AML-193 (cell line): ENCODE measurements at regions not wholly inside any gene's neighbourhood (a gene's known extent, or its start where the extent isn't known, plus 50 kb on each side); places are given as distances from the start of the nearest gene placed in this dataset.
"Not testable (repeated sequence)": the region's sequence is repeated elsewhere in the genome, so short reads cannot be mapped to it uniquely, and the experiment has no call there.

Experiments used
- DNase-seq, 2 experiments: peaks; one replicate each; lab custom pipeline; 2025; lab: John Stamatoyannopoulos, UW

DNA sequence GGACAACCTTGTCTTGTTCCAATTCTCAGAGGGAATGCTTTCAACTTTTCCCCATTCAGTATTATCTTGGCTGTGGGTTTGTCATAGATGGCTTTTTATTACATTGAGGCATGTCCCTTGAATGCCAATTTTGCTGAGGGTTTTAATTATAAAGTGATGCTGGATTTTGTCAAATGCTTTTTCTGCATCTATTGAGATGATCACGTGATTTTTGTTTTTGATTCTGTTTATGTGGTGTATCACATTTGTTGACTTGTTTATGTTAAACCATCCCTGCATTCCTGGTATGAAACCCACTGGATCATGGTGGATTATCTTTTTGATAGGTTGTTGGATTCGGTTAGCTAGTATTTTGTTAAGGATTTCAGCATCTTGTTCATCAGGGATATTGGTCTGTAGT, 885.6 kb upstream of the SLC39A10 start:
- DNase-seq, result not testable (repeated sequence)

DNA sequence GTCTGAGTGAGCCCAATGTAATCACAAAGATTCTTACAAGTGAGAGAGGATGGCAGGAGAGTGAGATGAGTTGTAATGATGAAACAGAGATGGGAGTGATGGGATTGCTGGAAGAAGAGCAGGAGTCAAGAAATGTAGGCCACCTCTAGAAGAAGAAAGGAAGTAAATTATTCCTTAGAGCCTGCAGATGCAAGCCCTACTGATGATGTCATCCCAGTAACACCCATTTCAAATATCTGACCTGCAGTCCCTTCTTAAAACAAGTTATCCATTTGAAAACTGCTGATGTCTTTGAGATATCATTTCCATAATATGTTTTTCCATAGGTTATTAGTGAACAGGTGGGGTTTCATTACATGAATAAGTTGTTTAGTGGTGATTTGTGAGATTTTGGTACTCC, 888.0 kb upstream of the SLC39A10 start:
- DNase-seq, result no peak

DNA sequence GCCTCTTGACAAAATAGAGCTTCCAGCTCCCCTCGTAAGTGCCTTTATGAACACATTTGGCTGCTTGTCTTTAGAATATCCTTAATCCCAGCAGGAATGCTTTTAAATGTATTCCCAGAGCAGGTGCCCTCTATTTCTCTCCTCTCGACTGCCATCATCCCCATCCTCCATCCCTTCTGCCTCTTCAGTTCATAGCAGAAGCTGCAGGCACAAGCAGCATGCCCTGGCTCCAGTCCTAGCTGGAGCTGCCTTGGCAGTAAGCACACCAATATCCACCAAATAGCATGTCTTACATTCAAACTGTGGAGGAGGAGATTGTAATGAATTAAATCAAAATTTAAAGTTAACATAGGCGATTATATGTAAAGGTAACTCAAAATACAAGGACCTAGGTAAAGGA, 891.3 kb upstream of the SLC39A10 start:
- no peak for DNase-seq

DNA sequence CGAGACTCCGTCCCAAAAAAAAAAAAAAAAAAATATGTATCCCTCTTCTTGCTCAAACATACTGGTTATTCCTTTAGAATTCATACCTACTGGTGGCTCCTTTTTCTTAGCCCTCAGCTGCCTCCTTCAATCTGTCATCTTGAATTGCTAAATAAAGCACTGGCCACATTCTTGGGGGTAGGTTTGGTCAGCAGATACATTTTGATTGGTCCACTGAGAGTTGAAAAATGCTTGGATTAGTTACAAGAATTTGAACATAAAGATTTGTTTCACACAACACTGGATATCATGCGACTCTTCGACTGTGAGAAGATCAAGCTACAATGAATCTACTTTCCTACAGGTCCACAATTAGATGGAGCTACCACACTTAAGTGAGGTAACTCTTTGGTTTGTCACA, 906.1 kb upstream of the SLC39A10 start:
- DNase-seq, result no peak

DNA sequence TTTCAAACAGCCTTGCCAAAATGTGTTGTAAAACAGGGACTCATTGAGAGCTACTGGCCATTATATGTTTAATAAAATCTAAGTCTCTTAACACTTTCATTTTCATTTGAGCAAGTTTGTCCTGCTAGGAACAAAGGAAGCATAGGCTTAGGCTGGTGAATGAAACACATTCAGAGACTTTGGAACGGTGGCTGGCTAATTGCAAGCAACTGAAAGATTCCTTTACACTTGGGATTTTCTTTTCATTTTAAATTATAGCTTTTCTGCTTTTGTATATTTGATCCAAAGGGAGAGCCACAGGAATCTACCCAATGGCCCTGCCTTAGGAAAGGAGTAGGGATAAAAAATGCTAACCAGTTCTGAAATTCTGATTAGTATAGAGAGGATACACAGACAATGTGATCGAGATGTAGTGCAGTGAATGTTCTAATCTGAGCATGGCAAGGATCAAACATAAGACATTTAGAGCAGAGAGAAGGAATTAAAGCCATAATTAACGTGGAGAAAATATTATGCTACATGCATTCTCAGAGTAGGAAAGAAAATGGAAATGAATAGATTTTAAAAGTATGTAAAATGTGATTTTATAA, 911.4 kb upstream of the SLC39A10 start:
- no peak for DNase-seq

DNA sequence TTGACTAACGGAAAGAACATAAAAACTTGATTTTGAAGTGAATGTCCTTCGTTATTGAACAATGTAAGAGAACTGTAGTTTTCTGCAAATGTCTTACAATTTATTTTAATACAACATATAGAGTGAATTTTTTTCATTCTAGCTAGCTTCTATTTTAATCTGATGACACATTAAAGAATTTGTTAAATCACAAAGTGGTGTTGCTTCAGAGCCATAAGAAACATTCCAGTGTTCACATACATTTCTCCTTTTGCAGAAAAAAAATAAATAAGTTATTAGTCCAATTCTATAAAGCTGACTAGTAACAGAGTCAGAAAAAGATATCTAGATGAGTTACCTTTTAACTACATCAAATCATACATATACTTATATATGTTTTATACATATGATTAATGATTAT, 914.3 kb upstream of the SLC39A10 start:
- DNase-seq, result no peak

DNA sequence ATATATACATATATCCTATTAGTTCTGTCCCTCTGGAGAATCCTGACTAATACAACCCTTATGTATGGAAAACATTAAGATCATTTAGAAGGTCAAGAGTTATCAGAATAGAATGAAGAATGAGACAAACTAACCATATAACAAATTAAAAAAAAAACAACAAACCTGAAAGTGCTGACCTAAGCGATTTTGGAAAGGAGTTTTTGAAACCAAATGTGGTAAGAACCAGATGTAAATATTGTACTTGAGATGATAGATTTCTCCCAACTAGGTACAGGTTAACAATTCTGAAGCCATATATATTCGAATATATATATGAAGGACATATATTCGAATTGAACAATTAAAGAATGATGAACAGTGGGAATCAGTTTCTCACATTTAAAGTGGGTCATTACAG, 917.8 kb upstream of the SLC39A10 start:
- no peak for DNase-seq

DNA sequence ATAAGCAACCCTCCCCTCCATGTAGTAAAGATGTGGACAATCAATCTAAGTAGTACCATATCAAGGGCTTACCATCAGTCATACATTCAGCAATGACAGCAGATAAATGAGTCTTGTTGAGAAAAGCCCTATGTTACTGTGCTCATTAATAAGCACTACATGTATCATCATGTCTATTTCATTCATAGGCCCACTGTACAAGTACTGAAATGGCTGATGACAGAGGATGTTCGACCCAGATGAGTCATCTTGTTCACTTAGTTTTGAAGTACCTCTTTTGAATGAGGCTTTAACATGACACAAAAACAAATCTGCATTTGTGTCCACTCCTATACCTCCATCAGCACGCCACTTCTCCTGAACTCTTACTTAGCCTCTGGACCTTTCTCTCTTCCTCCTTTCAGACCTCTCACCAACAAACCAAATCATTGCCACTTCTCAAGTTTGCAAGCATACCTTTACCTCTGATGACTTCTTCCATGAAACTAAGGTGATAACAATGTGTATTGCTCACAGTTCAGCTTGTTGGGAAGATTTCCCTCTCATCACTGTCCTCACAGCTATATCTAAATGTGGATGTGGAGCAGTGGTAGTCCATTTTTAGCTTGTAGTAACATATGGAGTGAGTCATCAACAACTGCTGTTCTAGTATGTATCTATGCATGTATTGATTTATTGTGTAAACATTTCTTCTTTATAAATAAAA, 921.0 kb upstream of the SLC39A10 start:
- DNase-seq, result no peak

DNA sequence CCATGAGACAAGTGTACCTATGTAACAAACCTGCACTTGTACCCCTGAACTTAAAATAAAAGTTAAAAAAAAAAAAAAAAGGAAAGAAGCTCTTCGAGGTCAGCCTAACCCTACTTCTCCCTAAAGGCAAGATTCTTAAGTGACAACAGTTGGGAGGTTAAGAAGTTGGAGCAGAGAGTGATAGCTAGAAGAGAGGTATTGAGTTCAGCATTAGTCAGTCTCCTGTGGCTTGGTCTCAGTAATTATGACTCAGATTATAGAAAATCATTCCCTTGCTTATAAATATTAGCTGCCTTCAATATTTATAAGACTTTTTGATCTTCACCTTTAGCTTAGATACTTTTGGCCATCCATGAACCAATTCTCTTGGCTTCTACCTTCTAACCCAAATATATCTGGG, 926.8 kb upstream of the SLC39A10 start:
- DNase-seq, result no peak

DNA sequence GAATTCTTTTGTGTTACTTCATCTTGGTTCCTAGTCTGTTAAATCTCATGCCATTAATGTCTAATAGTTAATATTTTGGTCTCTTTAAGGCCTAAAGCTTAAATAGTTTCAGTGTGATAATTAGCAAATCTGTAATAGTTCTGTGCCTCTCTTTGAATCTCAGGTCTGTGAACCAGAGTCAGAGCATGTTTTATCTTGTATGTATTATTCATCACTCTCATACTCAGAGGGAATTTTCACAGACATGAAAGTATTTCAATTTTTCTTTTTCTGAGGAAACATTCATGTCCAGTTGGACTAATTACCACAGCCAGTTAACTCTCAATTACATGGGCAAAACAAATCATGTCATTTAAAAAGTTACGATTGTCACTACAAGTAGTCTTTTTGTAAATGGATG, 931.9 kb upstream of the SLC39A10 start:
- DNase-seq, result no peak

DNA sequence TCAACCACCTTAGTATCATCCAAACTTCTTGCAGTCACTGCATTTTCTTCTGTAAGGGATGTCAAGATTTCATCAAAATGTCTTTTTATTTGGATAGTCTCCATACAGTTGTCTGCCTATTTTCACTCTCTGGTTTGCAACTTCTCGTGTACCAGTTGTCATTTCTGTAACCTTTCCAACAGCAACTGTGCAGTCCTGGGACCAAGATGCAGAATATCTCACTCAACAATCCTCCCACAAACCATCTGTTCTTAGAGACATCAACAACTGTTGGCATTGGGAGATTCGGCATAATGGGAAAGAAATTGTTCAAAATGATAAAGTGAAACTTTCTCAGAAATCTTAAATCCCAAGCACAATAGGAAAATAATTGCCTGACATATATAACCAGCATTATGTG, 933.6 kb upstream of the SLC39A10 start:
- no peak for DNase-seq

DNA sequence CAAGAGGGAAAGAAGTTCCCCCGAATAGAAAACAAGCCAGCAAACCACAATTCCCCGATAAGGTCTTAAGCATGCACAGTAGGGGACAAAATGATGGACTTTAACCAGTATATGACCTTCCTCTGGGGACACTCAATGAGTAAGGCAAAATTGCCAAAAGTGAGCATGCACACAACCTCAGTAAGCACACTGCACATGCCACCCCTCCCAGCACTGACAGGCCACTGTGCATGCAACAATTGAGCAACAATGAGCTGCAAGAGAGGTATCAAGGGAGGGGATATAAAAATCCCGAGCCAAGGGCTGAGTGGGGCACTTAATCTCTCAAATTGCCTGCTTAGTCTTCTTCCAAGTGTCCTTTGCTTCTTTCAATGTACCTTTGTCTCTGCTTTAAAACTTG, 935.8 kb upstream of the SLC39A10 start:
- no peak for DNase-seq

DNA sequence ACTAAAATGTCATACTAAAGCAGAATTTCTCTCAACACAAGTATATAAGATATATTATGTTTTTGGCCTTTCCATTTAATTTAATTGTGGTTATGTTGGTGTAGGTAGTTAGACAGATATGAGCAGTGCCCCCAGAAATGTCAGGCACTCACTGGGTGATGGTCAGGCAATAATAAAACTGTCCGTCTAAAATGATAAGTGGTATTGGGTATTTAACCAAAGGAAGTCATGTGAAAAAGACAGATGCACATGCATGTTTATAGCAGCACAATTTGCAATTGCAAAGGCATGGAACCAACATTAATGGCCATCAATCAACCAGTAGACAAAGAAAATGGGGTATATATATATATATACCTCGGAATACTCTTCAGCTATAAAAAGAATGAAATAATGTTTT, 936.6 kb upstream of the SLC39A10 start:
- DNase-seq, result no peak

DNA sequence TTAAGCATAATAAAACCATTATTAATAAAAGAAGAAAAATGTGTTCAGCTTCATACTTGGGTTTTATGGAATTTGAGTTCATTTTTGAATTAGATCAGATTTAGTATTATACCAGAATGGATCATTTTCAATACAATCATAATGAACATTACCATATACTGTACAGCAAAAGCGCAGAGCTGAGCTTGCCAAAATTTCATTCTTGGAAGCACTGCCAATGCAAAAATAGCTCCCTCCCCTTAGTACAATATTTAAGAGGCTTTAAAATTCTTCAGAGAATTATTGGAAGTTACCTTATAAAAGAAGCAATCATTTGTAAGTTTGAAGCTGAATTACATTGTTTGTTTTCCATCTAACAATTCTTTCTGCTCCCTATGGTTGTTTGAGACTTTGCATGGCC, 938.1 kb upstream of the SLC39A10 start:
- no peak for DNase-seq

DNA sequence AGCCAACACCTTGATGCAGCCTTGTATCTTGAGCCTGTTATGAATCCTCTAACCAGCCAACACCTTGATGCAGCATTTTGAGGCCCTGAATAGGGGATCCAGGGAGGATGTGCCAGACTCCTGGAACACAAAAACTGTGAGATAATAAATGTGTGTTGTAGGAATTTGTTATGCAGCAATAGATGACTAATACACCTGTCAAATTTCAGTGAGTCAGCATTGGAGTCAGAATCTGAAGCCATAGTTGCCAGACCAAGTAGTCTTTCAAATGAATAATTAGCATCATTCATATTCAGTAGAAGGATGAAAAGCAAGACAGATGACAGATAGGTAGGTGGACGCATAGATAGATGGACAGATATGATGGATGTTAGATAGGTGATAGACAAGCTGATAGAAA, 942.5 kb upstream of the SLC39A10 start:
- DNase-seq, result no peak

DNA sequence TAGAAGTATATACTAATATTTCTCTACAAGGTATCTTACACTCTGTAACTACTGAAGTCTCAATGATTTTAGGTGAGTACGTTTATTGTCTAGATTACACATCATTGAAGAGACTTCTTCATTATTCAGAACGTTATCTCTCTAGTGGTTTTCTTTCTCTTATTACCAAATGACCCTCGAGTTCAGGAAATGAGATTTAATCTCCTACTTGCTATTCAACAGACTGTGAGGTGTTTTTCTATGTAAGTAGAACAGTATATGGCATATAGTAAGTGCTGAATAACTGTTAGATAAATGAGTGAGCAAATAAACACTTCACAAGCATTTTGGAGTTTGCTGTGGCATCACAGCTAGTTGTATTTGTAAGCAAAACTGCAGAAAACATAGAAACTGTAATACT, 947.2 kb upstream of the SLC39A10 start:
- no peak for DNase-seq

DNA sequence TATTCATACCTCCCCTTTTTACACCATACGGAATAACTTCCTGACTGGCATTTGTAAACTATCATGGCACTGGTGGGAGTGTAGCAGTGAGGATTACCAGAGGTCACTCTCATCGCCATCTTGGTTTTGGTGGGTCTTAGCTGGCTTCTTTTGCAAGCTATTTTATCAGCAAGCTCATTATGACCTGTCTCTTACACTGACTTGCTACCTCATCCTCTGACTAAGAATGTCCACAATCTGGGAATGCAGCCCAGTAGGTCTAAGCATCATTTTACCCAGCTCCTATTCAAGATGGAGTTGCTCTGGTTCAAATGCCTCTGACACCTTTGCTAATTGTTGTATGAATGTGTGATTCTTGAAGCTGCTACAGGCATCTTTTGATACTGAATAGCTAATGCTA, 950.8 kb upstream of the SLC39A10 start:
- no peak for DNase-seq

DNA sequence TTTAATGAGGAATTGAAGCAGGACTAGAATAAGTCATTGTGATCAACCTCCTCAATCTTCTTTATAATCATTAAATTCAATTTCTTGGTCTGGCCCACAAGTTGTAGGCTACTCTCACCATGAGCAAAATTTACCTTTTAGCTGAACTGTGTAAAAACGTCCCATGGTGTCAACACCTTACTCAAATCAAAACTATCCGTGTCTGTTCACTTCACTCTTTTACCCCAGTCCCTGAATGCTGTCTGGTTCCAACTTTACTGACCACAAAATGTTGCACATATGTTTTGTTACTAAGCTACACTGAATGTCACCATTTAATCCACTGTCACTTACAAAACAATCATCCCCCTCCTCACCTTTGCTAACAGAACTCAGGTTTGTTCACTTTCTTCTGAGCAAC, 951.6 kb upstream of the SLC39A10 start:
- DNase-seq, result no peak

DNA sequence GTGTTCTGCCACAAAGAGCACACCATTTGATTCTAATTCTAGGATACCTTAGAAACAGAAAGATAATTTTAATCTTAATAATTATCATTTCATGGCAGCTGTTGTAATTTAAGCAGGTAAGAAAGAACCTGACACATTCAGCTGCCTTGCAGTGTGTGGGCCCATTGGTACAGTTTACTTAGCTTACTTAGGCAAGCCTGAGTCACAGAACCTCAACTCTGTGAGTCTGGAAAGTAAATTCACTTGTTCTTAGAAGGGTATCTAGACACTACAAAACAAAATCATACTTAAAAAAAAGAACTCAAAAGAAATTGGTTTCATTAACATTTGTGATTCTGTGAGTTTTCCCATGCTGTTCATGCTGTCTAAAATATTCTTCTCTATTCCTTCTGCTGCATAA, 956.3 kb upstream of the SLC39A10 start:
- no peak for DNase-seq

DNA sequence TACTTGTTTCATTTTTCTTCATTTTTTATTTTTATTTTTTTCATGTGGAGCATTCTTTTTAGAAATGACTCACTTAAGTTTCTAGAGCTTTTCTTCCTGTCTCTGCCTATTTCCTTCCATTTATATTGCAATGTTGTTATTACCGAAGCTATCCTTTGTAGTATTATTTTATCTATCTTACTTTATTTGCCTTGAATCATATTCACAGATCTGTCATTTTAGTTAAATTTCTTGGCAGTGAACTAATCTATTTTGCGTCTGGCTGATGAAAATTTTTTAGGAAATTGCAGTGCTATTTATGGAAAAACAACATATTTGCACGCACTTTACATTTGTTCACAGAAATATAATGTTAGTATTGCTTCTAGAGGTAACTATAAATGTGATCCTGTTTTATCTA, 956.9 kb upstream of the SLC39A10 start:
- DNase-seq, result no peak

DNA sequence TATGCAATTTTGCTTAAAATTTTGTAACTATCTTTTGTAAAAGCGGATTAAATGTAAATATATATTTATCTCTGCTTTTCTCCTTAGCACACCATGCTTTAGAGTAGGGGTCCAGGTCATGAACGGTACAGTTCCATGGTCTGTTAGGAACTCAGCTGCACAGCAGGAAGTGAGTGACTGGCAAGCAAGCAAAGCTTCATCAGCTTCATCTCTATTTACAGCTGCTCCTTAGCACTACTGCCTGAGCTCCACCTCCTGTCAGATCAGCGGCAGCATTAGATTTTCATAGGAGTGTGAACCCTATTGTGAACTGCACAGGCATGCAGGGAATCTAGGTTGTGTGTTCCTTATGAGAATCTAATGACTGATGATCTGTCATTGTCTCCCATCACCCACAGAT, 959.0 kb upstream of the SLC39A10 start:
- no peak for DNase-seq

DNA sequence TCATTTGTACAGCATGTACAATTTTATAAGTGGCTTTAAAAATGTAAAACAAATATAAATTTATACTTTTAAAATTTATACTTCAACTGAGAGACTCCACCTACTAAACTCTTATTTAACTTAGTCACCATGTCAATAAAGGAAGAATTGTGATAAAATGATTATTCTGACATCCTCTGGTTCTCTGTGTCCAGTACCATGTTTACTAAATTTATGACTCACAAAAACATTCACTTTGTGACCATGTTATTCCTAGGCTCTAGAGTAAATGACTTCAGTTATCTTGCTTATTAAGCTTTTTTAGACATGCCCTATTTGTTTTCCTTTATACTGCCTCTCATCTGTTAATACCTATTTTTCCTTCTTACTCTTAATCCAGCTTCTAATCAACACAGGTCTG, 959.6 kb upstream of the SLC39A10 start:
- no peak for DNase-seq

DNA sequence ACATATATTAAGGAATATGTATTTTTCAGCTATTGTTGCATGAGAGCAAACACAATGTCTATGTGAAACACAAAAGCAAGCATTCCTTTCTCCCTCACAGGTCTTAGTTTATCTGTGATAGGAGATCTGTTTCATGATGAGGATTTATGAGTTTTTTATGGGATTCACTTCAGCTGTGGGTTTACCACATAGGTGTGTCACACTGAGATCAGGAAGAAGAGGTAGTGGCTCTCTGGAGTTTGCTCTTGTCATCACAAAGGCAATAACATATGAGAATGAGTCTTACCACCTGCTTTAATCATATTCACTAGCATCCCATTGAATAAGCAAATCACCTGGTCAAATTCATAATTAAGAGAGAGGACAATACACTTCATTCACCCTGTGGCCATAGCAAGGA, 960.3 kb upstream of the SLC39A10 start:
- DNase-seq, result no peak

DNA sequence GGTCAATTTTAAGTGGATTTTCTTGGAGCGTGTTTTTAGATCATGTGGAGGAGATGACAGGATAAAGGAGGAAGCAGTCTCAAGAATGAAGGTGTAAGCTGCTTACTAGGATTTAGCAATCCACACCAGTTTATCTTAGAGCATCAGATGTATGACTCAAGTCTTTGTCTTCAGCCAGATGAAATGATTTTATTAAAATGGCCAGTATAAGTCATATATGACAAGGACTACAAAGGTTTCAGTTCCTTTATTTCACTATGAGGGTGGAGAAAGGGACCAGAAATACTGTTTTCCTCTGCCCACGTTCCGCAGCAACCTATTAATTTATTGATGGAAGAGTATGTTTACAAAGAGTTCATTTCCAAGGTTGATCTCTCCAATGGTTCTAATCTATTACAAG, 970.5 kb upstream of the SLC39A10 start:
- no peak for DNase-seq
